ENCODE measurements at regions not wholly inside any gene's neighbourhood (a gene's known extent, or its start where the extent isn't known, plus 50 kb on each side); places are given as distances from the start of the nearest gene placed in this dataset.

GRCh38 chr2:150759531-150759930 is 272.1 kb upstream of the RND3 start:
- TF ChIP-seq CTCF (IDR thresholded peaks at IDR 0.05) (no peak), POLR2A (IDR thresholded peaks at IDR 0.05) (no peak)
